ENCODE measurements at regions not wholly inside any gene's neighbourhood (a gene's known extent, or its start where the extent isn't known, plus 50 kb on each side); places are given as distances from the start of the nearest gene placed in this dataset.

GRCh38 chr2:212816267-212816666 is 277.7 kb upstream of the ERBB4 start:
- Histone ChIP-seq H3K4me2 (ENCODE audit: control insufficient read depth, insufficient read depth) (no peak overlapping the region), H4K20me1 (ENCODE audit: control insufficient read depth, insufficient read depth) (no peaks in the 10 kb centered on the region), H3K27ac (ENCODE audit: control insufficient read depth, insufficient read depth) (no peak overlapping the region), H2AFZ (ENCODE audit: control insufficient read depth, low read depth, low read length) (no peak overlapping the region), H3K4me1 (ENCODE audit: control insufficient read depth, insufficient read depth, low read length) (no peaks in the 10 kb centered on the region; the same call in 1 of the 2 replicates), H3K4me3 (no peak overlapping the region), H3K9me3 (replicated peaks; ENCODE audit: control insufficient read depth, insufficient read depth, low read length) (no peaks in the 10 kb centered on the region; the same call in 2 of the 3 replicates), H3K9ac (ENCODE audit: control insufficient read depth, insufficient read depth, low read length) (no peak overlapping the region), H3K27me3 (replicated peaks in 1 of 2; ENCODE audit: control insufficient read depth in 2 of 2, insufficient read depth in 2 of 2, low read length in 1 of 2) (no peaks in the 10 kb centered on the region), H3K79me2 (ENCODE audit: control insufficient read depth, insufficient read depth, low read length) (no peaks in the 10 kb centered on the region), H3K36me3 (ENCODE audit: control insufficient read depth in 2 of 2, insufficient read depth in 2 of 2, low read length in 1 of 2) (no peaks in the 10 kb centered on the region)
- 100% methylated on average over 2 of the region's 2 CpGs for WGBS (ENCODE audit: insufficient coverage, insufficient replicate concordance, low lambda C conversion rate, missing lambda C conversion rate)
- CTCF ChIA-PET: no interaction called here
- ATAC-seq (no peak), FAIRE-seq (no peak), DNase-seq (ENCODE audit: low read depth, low spot score) (no peak)
- in situ Hi-C loops (cut with MboI): no loop called here
- RAD21 ChIA-PET (ENCODE audit: unreplicated experiment): no interaction called here
- no TSS peak for BruUV-seq (replicated peaks)
- SMC1A ChIA-PET (ENCODE audit: uncharacterized antibody, unreplicated experiment): no interaction called here
- POLR2A ChIA-PET: no interaction called here
- intact Hi-C loops (cut with micrococcal nuclease; ENCODE audit: unreplicated experiment): no loop called here
- TF ChIP-seq E2F4 (IDR thresholded peaks at IDR 0.05; ENCODE audit: low read depth, low read length): no peak
- TF ChIP-seq USF1 (IDR thresholded peaks at IDR 0.05; ENCODE audit: borderline replicate concordance, extremely low read length, insufficient read depth, low read depth, low read length): no peak
- TF ChIP-seq NFXL1 (IDR thresholded peaks at IDR 0.05; ENCODE audit: borderline replicate concordance): no peak
- no peak for TF ChIP-seq BCLAF1 (IDR thresholded peaks at IDR 0.05)
- no peak for TF ChIP-seq BCL11A (IDR thresholded peaks at IDR 0.05; ENCODE audit: low read depth, low read length)
- TF ChIP-seq POLR2AphosphoS5 (IDR thresholded peaks at IDR 0.05; ENCODE audit: low read length): no peak
- TF ChIP-seq PRDM15 (CRISPR knock-in tag; IDR thresholded peaks at IDR 0.05): no peak
- TF ChIP-seq IKZF1 (conservative IDR thresholded peaks at IDR 0.05): no peak
- no peak for TF ChIP-seq SIN3A (IDR thresholded peaks at IDR 0.05; ENCODE audit: low read depth, low read length)
- TF ChIP-seq ATF7 (IDR thresholded peaks at IDR 0.05; ENCODE audit: low read depth): no peak
- no peak for TF ChIP-seq CHD4 (IDR thresholded peaks at IDR 0.05)
- TF ChIP-seq RAD21 (IDR thresholded peaks at IDR 0.05; ENCODE audit: insufficient read depth, low read depth, low read length): no peak
- no peak for TF ChIP-seq NBN (IDR thresholded peaks at IDR 0.05)

All from GM12878 (cell line).